ENCODE measurements at regions not wholly inside any gene's neighbourhood (a gene's known extent, or its start where the extent isn't known, plus 50 kb on each side); places are given as distances from the start of the nearest gene placed in this dataset.

DNA sequence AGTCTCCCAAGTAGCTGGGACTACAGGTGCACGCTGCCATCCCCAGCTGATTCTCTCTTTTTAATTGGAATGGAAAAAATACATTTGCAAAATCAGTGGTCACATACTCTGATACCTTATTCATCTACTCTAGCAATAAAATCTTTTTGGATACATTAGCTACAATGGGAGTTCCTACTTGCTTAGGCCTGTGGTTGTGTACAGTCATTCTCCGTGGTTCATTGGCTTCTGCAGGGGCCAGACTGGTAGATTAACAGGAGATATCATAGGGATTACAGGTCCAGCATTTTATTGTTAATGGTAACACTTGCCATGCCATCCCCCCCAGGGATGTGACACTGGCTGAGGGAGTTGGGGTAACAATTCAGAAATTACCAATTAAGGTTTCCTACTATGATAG is 140.0 kb downstream of the ADAMTS15 start:
- DNase-seq: no peak

DNA sequence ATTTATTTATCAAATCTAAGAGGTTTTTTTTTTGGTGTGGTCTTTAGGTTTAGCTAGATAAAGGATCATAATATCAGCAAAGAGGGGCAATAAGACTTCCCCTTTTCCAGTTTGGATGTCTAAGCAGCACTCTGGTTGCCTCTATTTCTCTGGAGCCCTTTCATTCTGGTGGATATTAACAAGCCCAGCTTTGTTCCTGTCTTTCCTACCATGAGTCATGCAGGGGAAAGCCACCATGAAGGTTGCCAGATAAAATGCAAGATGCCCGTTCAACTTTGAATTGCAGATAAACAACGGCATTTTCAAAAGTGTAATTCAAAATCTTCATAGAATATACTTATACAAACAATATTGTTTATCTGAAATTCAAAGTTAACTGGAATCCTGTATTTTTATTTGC is 143.6 kb downstream of the ADAMTS15 start:
- no peak for DNase-seq

DNA sequence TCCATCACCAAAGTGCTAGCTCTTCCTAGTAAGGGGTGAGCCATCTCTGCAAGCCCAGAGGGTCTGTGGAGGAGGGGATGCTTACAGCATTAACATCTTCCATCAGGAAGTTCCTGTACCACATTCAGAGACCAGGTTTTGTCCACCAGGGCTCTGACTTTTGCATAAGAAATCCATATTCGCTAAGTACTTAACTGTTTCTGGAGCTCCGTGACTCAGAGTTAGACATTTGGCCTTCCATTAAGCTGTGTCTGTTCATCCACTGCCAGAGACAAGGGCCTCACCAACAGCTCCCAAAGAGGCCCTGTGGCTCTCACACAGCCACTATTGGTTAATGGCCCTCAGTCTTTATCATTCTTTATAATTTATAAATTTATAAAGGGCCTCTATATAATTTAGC is 144.6 kb downstream of the ADAMTS15 start:
- no peak for DNase-seq

DNA sequence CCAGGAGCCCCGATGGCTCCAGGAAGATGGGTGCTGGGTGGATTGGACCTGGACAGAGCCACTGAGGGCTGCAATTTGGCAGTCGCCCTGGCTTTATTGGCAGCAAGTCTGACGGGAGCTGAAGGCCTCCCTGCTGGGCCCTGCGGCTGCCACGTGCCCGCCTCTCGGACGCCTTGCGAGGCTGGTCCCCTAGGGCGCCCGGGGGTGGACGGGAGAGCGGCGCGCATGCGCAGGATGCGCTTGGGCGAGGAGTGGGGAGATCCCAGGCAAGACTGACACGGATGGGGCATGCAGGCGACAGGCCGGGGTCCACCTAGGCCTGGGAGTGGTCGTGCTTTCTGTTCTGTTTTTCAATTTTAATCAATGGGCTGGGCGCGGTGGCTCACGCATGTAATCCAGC is 150.0 kb downstream of the ADAMTS15 start:
- DNase-seq: no peak

DNA sequence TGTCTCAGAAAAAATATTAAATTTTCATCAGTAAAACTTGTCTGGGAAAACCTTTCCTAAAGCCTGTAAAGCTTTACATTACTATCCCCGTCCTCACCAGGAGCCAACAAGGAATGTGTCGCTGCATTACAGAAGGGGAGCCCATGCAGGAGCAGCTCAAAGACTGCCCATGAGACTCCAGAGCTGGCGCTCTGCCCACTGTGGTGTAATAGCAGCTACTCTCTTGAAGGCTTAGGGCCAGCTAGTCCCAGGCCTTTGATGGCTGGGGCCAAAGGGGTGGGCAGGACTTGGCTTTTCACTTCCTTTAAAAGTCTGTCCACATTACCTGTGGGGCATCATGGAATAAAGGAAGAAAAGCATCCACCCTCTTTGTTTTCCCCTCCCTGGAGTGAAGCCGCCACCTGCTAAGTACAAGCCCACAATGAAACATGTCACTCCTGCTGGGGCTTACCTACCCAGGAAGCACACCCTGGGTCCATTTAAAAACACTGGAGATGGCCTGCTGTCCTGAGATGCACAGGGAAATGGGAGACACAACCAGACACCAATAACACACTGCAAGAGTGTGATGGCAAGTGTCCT is 150.7 kb downstream of the ADAMTS15 start:
- no peak for DNase-seq

DNA sequence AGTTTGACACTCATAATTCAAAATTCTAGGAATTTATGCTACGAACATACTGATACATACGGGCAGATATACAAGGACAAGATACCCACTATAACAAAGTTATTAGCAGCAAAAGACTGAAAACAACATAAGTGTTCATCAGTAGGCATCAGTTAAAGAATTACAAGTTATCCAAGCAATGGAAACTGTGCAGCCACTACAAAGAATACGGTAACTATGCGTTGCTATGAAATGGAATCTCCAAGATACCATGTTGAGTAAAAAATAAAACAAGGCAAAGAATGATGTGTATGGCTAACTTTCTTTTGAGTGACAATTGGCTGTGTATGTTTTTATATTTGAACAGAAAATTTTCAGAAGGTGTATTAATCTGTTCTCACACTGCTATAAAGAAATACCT is 151.7 kb downstream of the ADAMTS15 start:
- DNase-seq: no peak

DNA sequence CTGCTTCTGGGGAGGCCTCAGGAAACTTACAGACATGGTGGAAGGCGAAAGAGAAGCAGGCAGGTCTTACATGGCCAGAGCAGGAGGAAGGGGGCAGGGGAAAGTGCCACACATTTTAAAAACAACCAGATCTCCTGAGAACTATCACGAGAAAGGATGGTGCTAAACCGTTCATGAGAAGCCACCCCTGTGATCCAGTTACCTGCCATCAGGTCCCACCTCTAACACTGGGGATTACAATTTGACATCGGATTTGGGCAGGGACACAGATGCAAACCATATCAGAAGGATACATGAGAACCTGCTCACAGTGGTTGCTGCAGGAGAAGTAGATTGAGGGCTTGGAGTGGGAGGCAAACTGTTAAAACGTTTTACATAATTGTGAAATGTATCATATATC is 152.2 kb downstream of the ADAMTS15 start:
- DNase-seq: no peak

DNA sequence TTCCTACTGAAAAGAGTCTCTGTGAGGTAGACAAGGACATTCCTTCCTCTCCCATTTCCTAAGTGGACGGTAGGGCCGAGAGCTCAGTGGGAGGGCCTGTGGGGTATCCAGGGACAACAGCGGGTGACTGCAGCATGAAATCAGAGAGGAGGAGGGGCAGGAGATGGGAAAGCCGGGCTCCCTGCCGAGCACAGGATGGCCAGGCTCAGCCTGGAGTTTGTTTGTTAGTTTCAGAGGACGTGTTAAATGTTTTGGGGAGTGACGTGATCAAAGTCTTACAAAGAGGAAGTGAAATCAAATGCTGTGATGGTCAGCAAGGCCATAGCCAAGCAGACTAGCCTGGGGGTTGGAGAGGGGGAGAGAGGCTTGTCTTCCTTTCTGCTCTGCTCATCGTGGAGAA is 152.7 kb downstream of the ADAMTS15 start:
- DNase-seq: no peak

DNA sequence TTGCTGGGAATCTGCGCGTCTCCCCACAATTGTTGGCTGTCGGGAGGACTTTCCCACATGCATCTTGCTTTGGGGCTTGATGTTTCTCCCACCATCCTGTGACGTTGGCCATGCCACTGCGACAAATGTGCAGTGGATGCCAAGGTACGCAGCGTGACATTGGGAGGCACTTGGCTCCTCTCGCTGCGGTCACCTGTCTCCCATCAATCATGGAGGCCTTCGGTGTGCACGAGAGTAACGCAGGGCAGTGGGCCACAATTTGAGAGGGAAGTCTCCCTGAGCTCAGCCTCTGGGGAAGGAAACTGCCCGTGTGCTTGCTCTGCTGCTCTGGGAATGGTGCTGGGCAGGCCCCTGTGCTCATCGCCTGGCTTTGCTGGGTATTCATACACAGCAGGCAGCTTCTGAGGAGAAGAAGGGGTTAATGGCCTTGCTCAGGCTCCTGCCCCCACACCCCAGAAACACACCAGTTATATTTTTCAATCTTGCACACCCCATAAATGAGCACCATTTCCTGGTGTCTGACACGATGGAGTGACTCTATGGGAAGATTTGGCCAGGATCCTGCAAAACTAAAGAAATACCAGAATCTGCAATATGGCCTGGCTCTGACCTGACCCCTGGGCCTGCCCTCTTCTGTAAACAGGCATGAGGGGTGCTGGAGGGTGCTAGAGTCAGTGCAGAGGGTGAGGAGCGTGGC is 153.5 kb downstream of the ADAMTS15 start:
- DNase-seq: no peak

DNA sequence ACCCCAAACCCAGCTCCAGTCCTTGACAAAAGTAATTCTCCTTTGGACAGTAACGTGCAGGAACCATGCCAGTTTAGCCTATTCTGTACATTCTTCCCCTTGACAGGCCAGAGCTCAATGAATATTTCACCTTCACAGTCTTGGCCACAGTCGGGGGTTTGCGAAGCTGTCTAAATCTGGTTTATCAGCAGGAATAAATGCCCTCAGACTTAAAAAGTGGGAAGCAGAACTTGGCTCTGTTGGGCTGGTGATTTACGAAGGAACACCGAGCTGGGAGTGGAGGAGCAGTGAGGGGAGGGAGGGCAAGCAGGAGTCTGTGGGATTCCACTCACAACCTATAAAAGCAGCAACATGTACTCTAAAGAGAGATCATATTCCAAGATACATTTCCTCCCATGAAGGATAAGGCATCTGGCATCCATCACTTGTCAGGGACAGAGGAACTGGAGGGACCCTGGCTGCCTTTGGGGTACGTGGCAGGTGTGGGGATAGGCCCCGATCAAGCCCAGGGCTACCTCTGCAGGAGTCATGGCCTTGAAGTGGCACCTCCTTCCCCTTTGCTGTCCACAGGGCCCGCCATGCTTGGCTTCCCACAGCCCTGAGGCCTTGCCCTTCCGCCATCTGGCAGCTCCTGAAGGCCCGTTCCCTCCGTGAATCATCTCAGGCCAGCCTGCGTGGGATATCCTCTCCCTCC is 154.3 kb downstream of the ADAMTS15 start:
- DNase-seq: no peak

DNA sequence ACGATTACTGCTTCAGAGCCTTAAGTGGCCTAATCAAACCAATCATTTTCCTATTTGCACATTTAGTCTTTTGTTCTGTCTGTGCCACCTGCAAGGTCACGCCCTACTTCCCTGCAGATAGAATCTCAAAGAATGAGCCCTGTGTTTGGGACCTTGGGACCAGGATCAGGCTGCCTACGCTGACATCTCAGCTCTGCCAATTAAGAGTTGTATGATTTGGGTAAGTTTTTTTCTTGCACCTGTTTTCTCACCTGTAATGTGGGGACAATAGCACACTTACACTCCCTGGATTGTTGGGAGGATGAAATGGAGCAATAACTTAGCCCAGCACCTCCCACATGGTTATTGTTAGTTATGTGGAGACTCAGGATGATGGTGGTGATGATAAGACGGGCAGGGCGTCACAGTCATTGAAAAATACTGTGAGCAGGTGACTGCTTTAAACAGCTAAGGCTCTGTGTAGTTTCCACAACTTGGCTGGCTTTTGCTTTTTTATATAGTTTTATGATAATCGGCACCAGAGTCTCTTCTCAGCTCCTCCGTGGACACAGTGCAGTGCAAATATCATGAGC is 155.0 kb downstream of the ADAMTS15 start:
- no peak for DNase-seq

DNA sequence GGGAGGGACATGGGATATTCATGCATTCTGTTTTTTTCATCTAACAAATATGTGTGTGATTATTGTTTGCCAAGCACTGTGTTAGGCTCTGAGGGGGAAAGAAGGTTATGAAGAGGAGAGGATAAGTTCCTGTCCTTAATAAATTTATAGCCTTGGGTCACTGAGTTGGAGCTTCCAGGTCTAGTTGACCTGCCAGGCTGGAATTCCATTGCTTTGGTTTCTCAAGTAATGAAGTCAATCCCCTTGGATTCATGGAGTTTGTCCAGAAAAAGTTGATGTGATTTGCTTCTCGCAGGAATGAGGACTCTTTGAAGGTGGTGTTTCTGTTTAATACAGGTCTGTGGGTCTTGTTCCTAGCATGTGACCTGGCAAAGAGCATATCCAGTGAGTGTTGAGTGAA is 156.2 kb downstream of the ADAMTS15 start:
- DNase-seq: no peak

DNA sequence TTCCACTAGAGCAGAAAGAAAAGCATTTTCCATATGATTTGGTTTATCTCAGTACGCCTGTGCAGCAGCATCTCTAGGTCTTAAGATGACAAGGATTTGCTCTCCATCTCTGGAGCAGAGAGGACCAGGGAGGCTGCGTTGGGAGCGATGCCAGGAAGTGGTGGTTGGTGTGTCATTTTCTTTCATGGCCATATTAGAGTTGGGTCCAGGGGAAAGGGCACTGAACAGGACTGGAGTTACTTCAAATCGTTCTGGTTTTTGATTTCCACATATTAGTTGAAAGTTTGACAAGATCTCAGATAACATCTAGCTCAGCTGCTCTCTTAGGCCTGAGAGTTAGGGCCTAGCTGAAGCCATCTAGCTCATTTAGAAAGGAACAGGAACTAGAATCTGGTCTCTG is 157.7 kb downstream of the ADAMTS15 start:
- DNase-seq: no peak

DNA sequence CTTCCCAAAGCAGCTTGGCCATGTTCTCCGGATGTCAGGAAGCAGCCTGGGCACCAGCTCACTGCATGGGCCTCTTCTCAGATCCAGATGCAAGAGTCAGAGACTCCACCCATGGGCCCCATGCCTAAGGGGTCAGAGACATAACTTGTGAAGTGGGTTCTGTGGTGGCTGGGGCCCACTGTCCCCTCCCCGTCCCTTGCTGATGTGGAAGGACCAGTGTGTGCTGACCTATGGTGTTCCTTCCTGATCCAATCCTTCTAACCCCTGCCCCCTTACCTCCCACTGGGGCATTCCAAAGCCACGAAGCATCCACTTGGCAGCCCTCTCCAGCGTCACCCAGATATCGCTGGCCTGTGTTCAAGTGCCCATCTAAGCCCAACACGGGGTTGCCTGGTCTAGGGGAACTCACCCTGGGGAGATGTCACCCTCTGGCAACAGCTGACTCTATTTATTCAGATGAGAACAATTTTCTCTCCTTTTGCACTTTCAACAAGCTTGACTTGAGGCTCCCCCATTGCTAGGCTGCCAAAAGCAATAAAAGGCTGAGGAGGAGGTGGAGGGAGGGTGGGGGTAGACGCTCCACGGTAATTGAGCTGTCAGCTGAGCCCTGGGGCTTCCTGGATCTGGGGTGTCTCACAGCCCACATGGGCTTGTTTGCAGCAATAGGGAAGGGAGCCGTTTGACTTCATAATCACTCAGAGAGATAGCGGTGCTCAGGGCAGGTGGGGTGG is 158.5 kb downstream of the ADAMTS15 start:
- no peak for DNase-seq

DNA sequence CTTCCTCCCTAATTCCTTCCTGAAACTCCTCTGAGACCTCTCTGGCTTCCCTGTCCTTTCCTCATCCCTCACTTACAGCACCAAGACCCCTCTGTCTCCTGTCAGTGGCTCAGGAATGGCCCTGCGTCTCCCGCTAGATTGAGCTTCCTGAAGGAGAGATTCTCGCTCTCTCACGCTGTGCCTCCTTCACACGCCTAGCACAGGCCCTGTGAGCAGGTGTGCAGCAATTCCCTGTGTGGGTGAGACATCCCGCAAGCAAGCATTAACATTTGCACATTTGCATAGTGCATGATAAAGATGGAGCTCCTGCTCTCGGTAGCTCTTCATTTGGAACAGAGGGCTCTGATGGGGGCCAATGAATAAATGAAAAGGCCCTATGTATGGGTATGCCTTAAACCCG is 159.8 kb downstream of the ADAMTS15 start:
- DNase-seq: no peak

DNA sequence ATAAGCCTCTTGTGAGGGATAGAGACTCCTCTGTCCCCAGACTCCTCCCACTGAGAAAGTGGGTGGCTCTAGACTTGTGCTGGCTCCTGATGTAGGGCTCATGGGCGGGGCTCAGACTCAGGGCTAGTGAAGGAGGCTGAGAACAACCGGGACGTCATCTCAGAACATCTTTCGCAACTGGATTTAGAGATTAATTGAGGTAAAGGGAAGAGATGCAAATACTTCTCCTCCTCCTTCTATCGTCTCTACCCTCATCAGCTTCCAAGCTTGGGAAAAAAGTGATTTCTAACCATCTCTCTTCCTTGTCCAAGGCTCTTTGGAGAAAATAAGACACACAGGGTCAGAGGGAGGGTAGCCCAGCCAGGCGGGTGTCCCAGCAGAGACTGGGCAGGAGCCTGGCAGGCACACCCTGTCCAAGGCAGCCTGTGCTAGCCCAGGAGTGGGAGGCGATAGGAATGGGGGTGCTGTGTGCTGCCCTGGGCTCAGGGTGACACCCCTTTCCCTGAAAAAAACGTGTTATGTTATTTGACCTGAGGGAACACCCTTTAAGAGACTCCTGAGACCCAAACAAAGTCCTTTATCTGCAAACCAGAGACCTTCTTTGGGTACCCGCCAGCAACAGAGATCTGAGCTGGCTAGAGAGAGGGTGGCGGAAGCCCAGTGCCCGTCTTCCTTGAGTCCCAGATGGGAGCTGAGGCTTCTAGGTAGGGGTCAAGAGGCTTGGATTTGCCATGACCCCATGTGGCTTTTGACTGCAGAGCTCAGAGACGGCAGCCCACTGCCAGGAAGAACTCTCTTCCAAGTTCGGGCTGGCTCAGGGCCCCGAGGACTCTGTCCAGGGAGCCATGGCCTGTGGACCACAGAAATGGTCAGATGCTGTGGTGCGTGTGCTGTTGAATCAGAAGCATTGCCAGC is 160.9 kb downstream of the ADAMTS15 start:
- no peak for DNase-seq

DNA sequence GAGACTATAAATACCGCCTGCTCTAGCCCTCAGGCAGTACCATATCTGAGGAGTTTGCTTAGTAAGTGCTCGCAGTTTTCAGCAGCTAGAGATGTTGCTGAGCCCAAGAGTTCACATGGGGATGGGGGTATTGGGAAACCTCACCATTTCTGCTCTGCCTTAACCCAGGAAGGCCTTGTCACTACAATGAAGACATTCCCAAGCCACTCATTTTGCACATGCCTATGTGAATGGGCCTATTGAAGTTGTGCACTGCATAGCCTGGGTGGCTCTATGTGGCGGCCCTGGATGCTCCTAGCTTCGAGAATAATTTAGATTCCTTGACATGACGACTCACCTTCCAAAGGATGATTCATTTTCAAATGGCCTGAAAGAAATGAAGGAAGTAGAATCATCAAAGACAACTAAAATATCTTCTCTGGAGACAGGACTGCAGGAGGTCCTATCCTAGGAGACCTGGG is 163.4 kb downstream of the ADAMTS15 start:
- no peak for DNase-seq

DNA sequence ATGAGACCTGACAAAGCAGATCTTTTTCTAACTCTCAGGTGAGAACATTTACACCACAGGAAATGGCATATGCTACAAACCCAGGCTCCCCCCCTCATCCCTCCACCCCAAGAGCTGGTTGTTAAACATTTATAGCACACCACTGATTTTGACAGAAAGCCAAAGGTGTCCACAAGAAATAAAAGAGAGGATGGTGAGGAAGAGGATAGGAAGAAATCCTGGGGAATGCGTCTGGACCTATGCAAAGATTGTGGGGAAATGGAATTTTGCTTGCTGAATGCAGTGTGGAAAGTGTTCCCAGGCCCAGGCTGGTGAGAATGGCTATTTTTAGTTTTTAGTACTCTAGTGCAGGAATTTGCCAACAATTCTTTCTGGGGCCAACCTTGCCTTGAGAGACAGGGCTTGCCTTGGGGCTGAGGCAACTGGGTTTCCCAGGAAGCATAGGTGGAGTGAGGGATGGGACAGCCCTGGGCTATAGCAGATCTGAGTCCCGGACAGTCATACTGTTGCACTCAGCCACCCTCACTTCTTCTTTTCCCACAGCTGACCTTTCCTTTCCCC is 163.9 kb downstream of the ADAMTS15 start:
- no peak for DNase-seq

DNA sequence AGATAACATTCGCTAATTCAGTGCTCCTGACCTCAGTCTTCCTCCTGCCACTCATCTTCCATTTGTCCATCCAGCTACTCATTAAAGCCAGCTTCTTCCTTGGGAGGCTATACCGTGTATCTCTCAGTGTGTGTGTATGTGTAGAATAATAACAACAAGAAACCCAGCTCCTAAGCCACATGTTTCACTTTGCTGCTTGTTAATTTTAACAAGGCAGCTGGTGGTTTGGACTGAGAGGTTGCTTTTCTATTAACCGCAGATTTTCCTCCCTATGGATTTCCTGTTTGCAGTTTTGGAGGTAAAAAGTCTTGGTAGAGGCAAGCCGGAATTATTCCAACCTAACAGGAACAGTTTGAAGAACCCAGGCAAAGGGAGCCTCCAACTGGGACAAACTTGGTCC is 165.0 kb downstream of the ADAMTS15 start:
- DNase-seq: no peak

DNA sequence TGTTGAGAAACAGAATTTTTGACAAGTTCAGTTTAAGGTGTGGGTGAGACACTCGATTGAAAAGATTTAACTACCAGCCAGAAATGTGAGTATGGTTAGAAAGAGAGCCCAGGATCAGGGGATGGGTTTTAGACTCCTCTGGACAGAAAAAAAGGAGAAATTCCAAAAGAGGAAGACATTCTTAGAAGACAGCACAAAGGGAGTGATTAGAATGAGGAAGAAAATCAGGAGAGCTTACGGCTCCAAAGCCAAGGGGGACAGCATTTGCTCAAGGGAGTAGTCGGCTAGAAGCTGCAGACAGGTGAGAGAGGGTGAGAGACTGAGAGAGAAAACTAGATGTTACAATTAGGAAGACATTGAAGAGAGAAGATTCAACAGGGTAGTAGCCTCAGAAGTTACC is 166.1 kb downstream of the ADAMTS15 start:
- no peak for DNase-seq

DNA sequence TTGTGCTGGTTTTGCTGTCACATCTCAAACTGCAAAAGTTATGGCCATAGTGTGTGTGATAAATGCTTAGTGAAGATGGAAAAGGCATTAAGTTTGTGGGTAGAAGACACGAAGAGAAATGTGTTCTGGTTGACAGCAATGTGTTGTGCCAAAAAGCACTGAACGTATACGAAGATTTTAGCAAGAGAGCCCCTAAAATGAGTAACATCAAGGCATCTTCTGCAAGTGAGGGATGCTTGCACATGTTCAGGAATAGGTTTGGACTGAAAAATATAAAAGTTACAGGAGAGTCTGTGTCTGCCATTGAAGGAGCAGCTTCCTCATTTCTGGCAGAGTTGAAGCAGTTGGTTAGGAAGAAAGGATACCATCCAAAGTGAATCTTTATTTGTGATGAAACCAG is 167.1 kb downstream of the ADAMTS15 start:
- DNase-seq: no peak

DNA sequence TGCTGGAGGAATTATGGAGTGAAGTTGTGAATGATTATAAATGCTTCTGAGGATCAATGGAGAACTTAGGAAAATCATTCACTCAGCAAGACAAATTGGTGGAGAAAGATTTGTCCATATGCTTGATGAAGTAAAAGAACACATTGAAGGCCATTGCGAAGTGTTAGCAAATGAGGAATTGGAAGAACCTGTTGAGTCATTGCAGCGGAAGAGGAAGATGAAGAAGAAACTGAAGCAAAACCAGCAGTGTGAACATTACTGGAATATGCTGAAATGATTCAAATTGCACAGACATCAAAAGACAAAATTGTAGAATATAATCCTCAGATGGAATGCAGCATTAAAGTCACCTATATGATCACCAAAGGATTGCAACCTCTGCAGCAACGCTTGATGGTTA is 168.1 kb downstream of the ADAMTS15 start:
- DNase-seq: no peak

All from DMS153 (cell line).